NCI-H128 (cell line): ENCODE measurements at regions not wholly inside any gene's neighbourhood (a gene's known extent, or its start where the extent isn't known, plus 50 kb on each side); places are given as distances from the start of the nearest gene placed in this dataset.

ENCODE experiments used
- DNase-seq: peaks from one replicate; lab custom pipeline; 2025; ENCODE audit not compliant: unreplicated experiment; lab: John Stamatoyannopoulos, UW

- DNase-seq: no peak
These were observed 90.6 kb upstream of the PPP2R2D start for GRCh38 chr10:131810036-131810804.

- DNase-seq: no peak
These were observed 89.8 kb upstream of the PPP2R2D start for GRCh38 chr10:131810805-131811629.

- DNase-seq: no peak
These were observed 89.0 kb upstream of the PPP2R2D start for GRCh38 chr10:131811630-131812403.

GRCh38 chr10:131812736-131813604, 87.8 kb upstream of the PPP2R2D start:
- DNase-seq: no peak

- no peak for DNase-seq
These were observed 86.1 kb upstream of the PPP2R2D start for GRCh38 chr10:131814567-131815265.

- DNase-seq: no peak
These were observed 85.3 kb upstream of the PPP2R2D start for GRCh38 chr10:131815266-131816156.

GRCh38 chr10:131816157-131816775, 84.5 kb upstream of the PPP2R2D start:
- DNase-seq: no peak

GRCh38 chr10:131816941-131817700, 83.7 kb upstream of the PPP2R2D start:
- DNase-seq: no peak

GRCh38 chr10:131817866-131818509, 82.8 kb upstream of the PPP2R2D start:
- no peak for DNase-seq

- peak; percentile 19 for DNase-seq
These were observed 82.1 kb upstream of the PPP2R2D start for GRCh38 chr10:131818510-131819234.

- no peak for DNase-seq
These were observed 81.4 kb upstream of the PPP2R2D start for GRCh38 chr10:131819241-131820072.

GRCh38 chr10:131820626-131821025, 80.2 kb upstream of the PPP2R2D start:
- no peak for DNase-seq

GRCh38 chr10:131821378-131822012, 79.3 kb upstream of the PPP2R2D start:
- DNase-seq: no peak

GRCh38 chr10:131822013-131822691, 78.7 kb upstream of the PPP2R2D start:
- DNase-seq: no peak
